Stimulated activated naive CD8-positive, alpha-beta T cell treated with anti-CD3 and anti-CD28 coated beads, Interleukin-15, amount 100 ng/mL, for 72 hours (primary cell): ENCODE measurements at regions not wholly inside any gene's neighbourhood (a gene's known extent, or its start where the extent isn't known, plus 50 kb on each side); places are given as distances from the start of the nearest gene placed in this dataset.
"Not testable (repeated sequence)": the region's sequence is repeated elsewhere in the genome, so short reads cannot be mapped to it uniquely, and the experiment has no call there.

Source experiments
- ATAC-seq: fragments of 150-1000 bp; cut with Tn5 transposase; 2 replicates; pipeline ENCODE4 v1.10.0; 2021; ENCODE audit warnings: mild to moderate bottlenecking, moderate library complexity
- DNase-seq, 2 donors: peaks; one replicate each; pipeline ENCODE4 v3.0.0; 2021 to 2022
- H3K27ac Mint-ChIP-seq, 2 donors: one replicate each; pipeline ENCODE4 v1.8.0; 2022; ENCODE audit warnings: mild to moderate bottlenecking in 2 of 2, mixed read lengths in 2 of 2, moderate library complexity in 2 of 2
- H3K27me3 Mint-ChIP-seq: one replicate; pipeline ENCODE4 v1.8.0; 2022; ENCODE audit warnings: mixed read lengths
- H3K4me1 Mint-ChIP-seq: one replicate; pipeline ENCODE4 v1.8.0; 2022; ENCODE audit warnings: mild to moderate bottlenecking, mixed read lengths
- H3K4me3 Mint-ChIP-seq, 2 donors: one replicate each; pipeline ENCODE4 v1.8.0; 2022; ENCODE audit warnings: mild to moderate bottlenecking in 2 of 2, mixed read lengths in 2 of 2, moderate library complexity in 1 of 2
- H3K9me3 Mint-ChIP-seq, 2 donors: one replicate each; pipeline ENCODE4 v1.8.0; 2022; ENCODE audit warnings: mixed read lengths in 2 of 2

- not testable (repeated sequence) for ATAC-seq, DNase-seq, H3K27me3 Mint-ChIP-seq, H3K4me1 Mint-ChIP-seq, H3K9me3 Mint-ChIP-seq, H3K4me3 Mint-ChIP-seq, H3K27ac Mint-ChIP-seq
These were observed 157.6 kb downstream of the UNC93B1 start for GRCh38 chr11:67846303-67846702.

- H3K27me3 Mint-ChIP-seq, H3K27ac Mint-ChIP-seq, H3K4me3 Mint-ChIP-seq, H3K4me1 Mint-ChIP-seq, ATAC-seq, H3K9me3 Mint-ChIP-seq, DNase-seq: not testable (repeated sequence)
These were observed 158.6 kb downstream of the UNC93B1 start for GRCh38 chr11:67845296-67845695.

- not testable (repeated sequence) for ATAC-seq, H3K9me3 Mint-ChIP-seq, H3K27me3 Mint-ChIP-seq, H3K4me1 Mint-ChIP-seq, H3K27ac Mint-ChIP-seq, DNase-seq, H3K4me3 Mint-ChIP-seq
These were observed 163.3 kb downstream of the UNC93B1 start for GRCh38 chr11:67840599-67840998.

GRCh38 chr11:67830152-67830551 lies 155.7 kb upstream of the ALDH3B2 start:
- peaks cover 41% of the 10 kb centered on the region for H3K27me3 Mint-ChIP-seq
- H3K27ac Mint-ChIP-seq, H3K9me3 Mint-ChIP-seq, DNase-seq, H3K4me3 Mint-ChIP-seq, H3K4me1 Mint-ChIP-seq, ATAC-seq: not testable (repeated sequence)

- DNase-seq, H3K4me1 Mint-ChIP-seq, H3K9me3 Mint-ChIP-seq, ATAC-seq, H3K27ac Mint-ChIP-seq, H3K4me3 Mint-ChIP-seq: not testable (repeated sequence)
- peaks cover 59% of the 10 kb centered on the region for H3K27me3 Mint-ChIP-seq
These were observed 152.5 kb upstream of the ALDH3B2 start for GRCh38 chr11:67826951-67827296.

- H3K27me3 Mint-ChIP-seq: peaks cover 60% of the 10 kb centered on the region
These were observed 151.9 kb upstream of the ALDH3B2 start for GRCh38 chr11:67826028-67826950.

GRCh38 chr11:67824861-67825260 lies 150.4 kb upstream of the ALDH3B2 start:
- ATAC-seq, H3K27ac Mint-ChIP-seq, H3K4me3 Mint-ChIP-seq, H3K9me3 Mint-ChIP-seq, DNase-seq, H3K4me1 Mint-ChIP-seq: not testable (repeated sequence)
- peaks cover 62% of the 10 kb centered on the region for H3K27me3 Mint-ChIP-seq

More at GRCh38 chr11:67826028-67826950, 151.9 kb upstream of the ALDH3B2 start:
- H3K9me3 Mint-ChIP-seq, H3K4me3 Mint-ChIP-seq, DNase-seq, H3K27ac Mint-ChIP-seq, ATAC-seq, H3K4me1 Mint-ChIP-seq: not testable (repeated sequence)

GRCh38 chr11:67820081-67820480 lies 145.7 kb upstream of the ALDH3B2 start:
- ATAC-seq (no peak), DNase-seq (no peak)
- Mint-ChIP-seq H3K4me3 (no peak overlapping the region), H3K27ac (no peak overlapping the region), H3K9me3 (no peaks in the 10 kb centered on the region), H3K4me1 (no peaks in the 10 kb centered on the region), H3K27me3 (peaks cover 32% of the 10 kb centered on the region)

- not testable (repeated sequence) for H3K27ac Mint-ChIP-seq, H3K9me3 Mint-ChIP-seq, ATAC-seq, DNase-seq, H3K4me1 Mint-ChIP-seq, H3K4me3 Mint-ChIP-seq
- peaks cover 22% of the 10 kb centered on the region for H3K27me3 Mint-ChIP-seq
These were observed 143.1 kb upstream of the ALDH3B2 start for GRCh38 chr11:67817558-67817957.

- not testable (repeated sequence) for DNase-seq, H3K27me3 Mint-ChIP-seq, H3K27ac Mint-ChIP-seq, H3K9me3 Mint-ChIP-seq, ATAC-seq, H3K4me3 Mint-ChIP-seq
- H3K4me1 Mint-ChIP-seq: peaks cover 13% of the 10 kb centered on the region
These were observed 134.9 kb upstream of the ALDH3B2 start for GRCh38 chr11:67809301-67809700.

- H3K4me3 Mint-ChIP-seq, DNase-seq, ATAC-seq, H3K27ac Mint-ChIP-seq, H3K9me3 Mint-ChIP-seq, H3K27me3 Mint-ChIP-seq: not testable (repeated sequence)
- peaks cover 27% of the 10 kb centered on the region for H3K4me1 Mint-ChIP-seq
These were observed 133.5 kb upstream of the ALDH3B2 start for GRCh38 chr11:67807896-67808295.

GRCh38 chr11:67806728-67807235 lies 132.4 kb upstream of the ALDH3B2 start:
- not testable (repeated sequence) for DNase-seq, H3K27ac Mint-ChIP-seq, ATAC-seq, H3K9me3 Mint-ChIP-seq, H3K27me3 Mint-ChIP-seq
- peaks cover 34% of the 10 kb centered on the region for H3K4me1 Mint-ChIP-seq
- peak overlapping the region; percentile 92 to 93 for H3K4me3 Mint-ChIP-seq

- H3K4me1 Mint-ChIP-seq: peaks cover 34% of the 10 kb centered on the region
- not testable (repeated sequence) for ATAC-seq, H3K9me3 Mint-ChIP-seq, H3K27me3 Mint-ChIP-seq, DNase-seq
- peak overlapping the region in 1 of 2 donors; percentile 42 for H3K27ac Mint-ChIP-seq
- H3K4me3 Mint-ChIP-seq: peak overlapping the region; percentile 92 to 93
These were observed 131.8 kb upstream of the ALDH3B2 start for GRCh38 chr11:67806183-67806582.

- H3K4me1 Mint-ChIP-seq: peaks cover 34% of the 10 kb centered on the region
- ATAC-seq (peak; percentile 98), DNase-seq (peak; percentile 99)
- peak overlapping the region; percentile 97 for H3K27ac Mint-ChIP-seq
- H3K4me3 Mint-ChIP-seq: peak overlapping the region; percentile 92 to 93
- not testable (repeated sequence) for H3K27me3 Mint-ChIP-seq, H3K9me3 Mint-ChIP-seq
These were observed 131.1 kb upstream of the ALDH3B2 start for GRCh38 chr11:67805253-67806126.

- DNase-seq: peak in 1 of 2 donors; percentile 30
- Mint-ChIP-seq H3K4me3 (peak overlapping the region; percentile 92 to 93), H3K27ac (peak overlapping the region; percentile 76 to 84), H3K4me1 (peaks cover 35% of the 10 kb centered on the region)
- not testable (repeated sequence) for H3K9me3 Mint-ChIP-seq, ATAC-seq, H3K27me3 Mint-ChIP-seq
These were observed 130.2 kb upstream of the ALDH3B2 start for GRCh38 chr11:67804435-67805252.
